ENCODE measurements at regions not wholly inside any gene's neighbourhood (a gene's known extent, or its start where the extent isn't known, plus 50 kb on each side); places are given as distances from the start of the nearest gene placed in this dataset.

GRCh38 chr5:89471115-89471514 lies 588.1 kb upstream of the MEF2C start:
- TF ChIP-seq CTCF (IDR thresholded peaks at IDR 0.05) (no peak), POLR2A (IDR thresholded peaks at IDR 0.05) (no peak)
